RWPE2 (cell line): ENCODE measurements at regions not wholly inside any gene's neighbourhood (a gene's known extent, or its start where the extent isn't known, plus 50 kb on each side); places are given as distances from the start of the nearest gene placed in this dataset.
A peak's percentile ranks its signal among the peaks of the same experiment; 100 is the strongest.

Source experiments
- ATAC-seq: fragments of 200-7000 bp; cut with Tn5 transposase; 3 replicates; pipeline ENCODE4 v1.9.1; 2021; ENCODE audit warnings: low read depth
- DNase-seq: peaks from one replicate; pipeline ENCODE4 v3.0.0-alpha.2; 2020; ENCODE audit warnings: low spot score
- H3K27ac ChIP-seq: fragments of 450-650 bp; 2 replicates; pipeline ENCODE4 v1.5.1; 2017; ENCODE audit warnings: mild to moderate bottlenecking; ENCODE audit not compliant: poor library complexity, severe bottlenecking
- H3K27me3 ChIP-seq: fragments of 250-450 bp; sonication (Bioruptor Pico); 2 replicates; pipeline ENCODE4 v1.5.1; 2021; ENCODE audit warnings: mild to moderate bottlenecking, moderate library complexity; ENCODE audit not compliant: insufficient read depth, poor library complexity, severe bottlenecking
- H3K36me3 ChIP-seq: fragments of 250-450 bp; sonication (Bioruptor Pico); 2 replicates; pipeline ENCODE4 v1.5.1; 2020; ENCODE audit warnings: low read depth, mild to moderate bottlenecking, moderate library complexity
- H3K4me1 ChIP-seq: fragments of 250-450 bp; sonication (Bioruptor Pico); 2 replicates; pipeline ENCODE4 v1.5.1; 2021; ENCODE audit warnings: mild to moderate bottlenecking, moderate library complexity; ENCODE audit not compliant: insufficient read depth, poor library complexity, severe bottlenecking
- H3K4me3 ChIP-seq: fragments of 250-450 bp; sonication (Bioruptor Pico); 2 replicates; pipeline ENCODE4 v1.5.1; 2021; ENCODE audit warnings: mild to moderate bottlenecking, moderate library complexity; ENCODE audit not compliant: severe bottlenecking
- H3K9me3 ChIP-seq: fragments of 250-450 bp; sonication (Bioruptor Pico); 2 replicates; pipeline ENCODE4 v1.5.1; 2021; ENCODE audit warnings: mild to moderate bottlenecking, moderate library complexity; ENCODE audit not compliant: severe bottlenecking
- CTCF ChIP-seq: fragments of 450-650 bp; IDR thresholded peaks from one replicate; pipeline ENCODE4 v1.5.1; 2017; ENCODE audit warnings: mild to moderate bottlenecking, moderate library complexity; ENCODE audit not compliant: poor library complexity, severe bottlenecking

GRCh38 chr15:66950114-66950513 is 115.3 kb upstream of the SMAD3 start:
- no peaks in the 10 kb centered on the region for H3K9me3 ChIP-seq
- ATAC-seq (no peak), DNase-seq (no peak)
- no peak for TF ChIP-seq CTCF
- H3K4me1 ChIP-seq = peaks cover 2% of the 10 kb centered on the region
- H3K27me3 ChIP-seq = no peaks in the 10 kb centered on the region
- H3K4me3 ChIP-seq = no peak overlapping the region
- no peak overlapping the region for H3K27ac ChIP-seq
- H3K36me3 ChIP-seq = no peaks in the 10 kb centered on the region

GRCh38 chr15:66951531-66952320 is 113.7 kb upstream of the SMAD3 start:
- Histone ChIP-seq H3K4me1 (peaks cover 18% of the 10 kb centered on the region), H3K27me3 (no peaks in the 10 kb centered on the region), H3K27ac (no peak overlapping the region), H3K9me3 (no peaks in the 10 kb centered on the region), H3K36me3 (no peaks in the 10 kb centered on the region), H3K4me3 (no peak overlapping the region)
- DNase-seq (no peak), ATAC-seq (no peak)
- no peak for TF ChIP-seq CTCF

GRCh38 chr15:66952756-66953522 is 112.5 kb upstream of the SMAD3 start:
- Histone ChIP-seq H3K36me3 (no peaks in the 10 kb centered on the region), H3K4me1 (peaks cover 25% of the 10 kb centered on the region), H3K27ac (no peak overlapping the region), H3K4me3 (no peak overlapping the region), H3K9me3 (no peaks in the 10 kb centered on the region), H3K27me3 (no peaks in the 10 kb centered on the region)
- ATAC-seq (no peak), DNase-seq (peak; percentile 33)
- TF ChIP-seq CTCF = no peak

- DNase-seq (no peak), ATAC-seq (no peak)
- no peak overlapping the region for H3K27ac ChIP-seq
- no peak overlapping the region for H3K4me3 ChIP-seq
- H3K4me1 ChIP-seq = peaks cover 25% of the 10 kb centered on the region
- no peak for TF ChIP-seq CTCF
- no peaks in the 10 kb centered on the region for H3K27me3 ChIP-seq
- H3K36me3 ChIP-seq = no peaks in the 10 kb centered on the region
- H3K9me3 ChIP-seq = no peaks in the 10 kb centered on the region
Measured at GRCh38 chr15:66953523-66954229, 111.7 kb upstream of the SMAD3 start.
